ENCODE measurements at regions not wholly inside any gene's neighbourhood (a gene's known extent, or its start where the extent isn't known, plus 50 kb on each side); places are given as distances from the start of the nearest gene placed in this dataset.

DNA sequence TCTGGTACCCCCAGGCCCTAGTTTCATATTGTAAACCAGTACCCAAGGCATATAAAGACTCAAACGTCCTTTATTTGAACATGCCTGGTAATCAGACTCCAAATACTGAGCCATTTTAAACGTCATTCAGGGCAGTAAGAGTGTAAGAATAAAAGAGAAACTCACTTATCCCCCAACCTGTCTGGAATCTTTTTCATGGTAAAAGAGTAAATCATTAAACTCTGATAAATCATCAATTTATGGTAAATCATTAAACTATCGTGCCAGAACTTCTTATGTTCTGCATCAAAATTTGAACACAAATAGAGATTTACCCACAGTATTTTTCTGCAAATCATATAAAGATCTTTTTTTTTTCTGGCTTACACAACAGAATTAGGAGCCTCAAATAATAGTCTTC lies 734.3 kb upstream of the POT1 start:
- TF ChIP-seq YY1 (IDR thresholded peaks at IDR 0.05; ENCODE audit: low read depth): no peak
- TF ChIP-seq RAD21 (IDR thresholded peaks at IDR 0.05; ENCODE audit: low read depth): no peak
- TF ChIP-seq CEBPB (IDR thresholded peaks at IDR 0.05): no peak
- no peak for TF ChIP-seq TAF1 (IDR thresholded peaks at IDR 0.05; ENCODE audit: low read depth)
- TF ChIP-seq, protein P1, sequence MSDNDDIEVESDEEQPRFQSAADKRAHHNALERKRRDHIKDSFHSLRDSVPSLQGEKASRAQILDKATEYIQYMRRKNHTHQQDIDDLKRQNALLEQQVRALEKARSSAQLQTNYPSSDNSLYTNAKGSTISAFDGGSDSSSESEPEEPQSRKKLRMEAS (IDR thresholded peaks at IDR 0.05): no peak
- TF ChIP-seq EP300 (IDR thresholded peaks at IDR 0.05; ENCODE audit: borderline replicate concordance): no peak
- no peak for TF ChIP-seq FOXM1 (IDR thresholded peaks at IDR 0.05; ENCODE audit: borderline replicate concordance, low read depth)
- no peak for TF ChIP-seq NFIC (IDR thresholded peaks at IDR 0.05)
- no peak for TF ChIP-seq TEAD4 (IDR thresholded peaks at IDR 0.05)
- TF ChIP-seq, protein P2, sequence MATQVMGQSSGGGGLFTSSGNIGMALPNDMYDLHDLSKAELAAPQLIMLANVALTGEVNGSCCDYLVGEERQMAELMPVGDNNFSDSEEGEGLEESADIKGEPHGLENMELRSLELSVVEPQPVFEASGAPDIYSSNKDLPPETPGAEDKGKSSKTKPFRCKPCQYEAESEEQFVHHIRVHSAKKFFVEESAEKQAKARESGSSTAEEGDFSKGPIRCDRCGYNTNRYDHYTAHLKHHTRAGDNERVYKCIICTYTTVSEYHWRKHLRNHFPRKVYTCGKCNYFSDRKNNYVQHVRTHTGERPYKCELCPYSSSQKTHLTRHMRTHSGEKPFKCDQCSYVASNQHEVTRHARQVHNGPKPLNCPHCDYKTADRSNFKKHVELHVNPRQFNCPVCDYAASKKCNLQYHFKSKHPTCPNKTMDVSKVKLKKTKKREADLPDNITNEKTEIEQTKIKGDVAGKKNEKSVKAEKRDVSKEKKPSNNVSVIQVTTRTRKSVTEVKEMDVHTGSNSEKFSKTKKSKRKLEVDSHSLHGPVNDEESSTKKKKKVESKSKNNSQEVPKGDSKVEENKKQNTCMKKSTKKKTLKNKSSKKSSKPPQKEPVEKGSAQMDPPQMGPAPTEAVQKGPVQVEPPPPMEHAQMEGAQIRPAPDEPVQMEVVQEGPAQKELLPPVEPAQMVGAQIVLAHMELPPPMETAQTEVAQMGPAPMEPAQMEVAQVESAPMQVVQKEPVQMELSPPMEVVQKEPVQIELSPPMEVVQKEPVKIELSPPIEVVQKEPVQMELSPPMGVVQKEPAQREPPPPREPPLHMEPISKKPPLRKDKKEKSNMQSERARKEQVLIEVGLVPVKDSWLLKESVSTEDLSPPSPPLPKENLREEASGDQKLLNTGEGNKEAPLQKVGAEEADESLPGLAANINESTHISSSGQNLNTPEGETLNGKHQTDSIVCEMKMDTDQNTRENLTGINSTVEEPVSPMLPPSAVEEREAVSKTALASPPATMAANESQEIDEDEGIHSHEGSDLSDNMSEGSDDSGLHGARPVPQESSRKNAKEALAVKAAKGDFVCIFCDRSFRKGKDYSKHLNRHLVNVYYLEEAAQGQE (IDR thresholded peaks at IDR 0.05; ENCODE audit: low read depth): no peak
- no peak for TF ChIP-seq CREB1 (IDR thresholded peaks at IDR 0.05; ENCODE audit: low read depth)
- TF ChIP-seq, protein P3, sequence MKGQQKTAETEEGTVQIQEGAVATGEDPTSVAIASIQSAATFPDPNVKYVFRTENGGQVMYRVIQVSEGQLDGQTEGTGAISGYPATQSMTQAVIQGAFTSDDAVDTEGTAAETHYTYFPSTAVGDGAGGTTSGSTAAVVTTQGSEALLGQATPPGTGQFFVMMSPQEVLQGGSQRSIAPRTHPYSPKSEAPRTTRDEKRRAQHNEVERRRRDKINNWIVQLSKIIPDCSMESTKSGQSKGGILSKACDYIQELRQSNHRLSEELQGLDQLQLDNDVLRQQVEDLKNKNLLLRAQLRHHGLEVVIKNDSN (IDR thresholded peaks at IDR 0.05): no peak

All from Ishikawa (cell line).